ENCODE measurements at regions not wholly inside any gene's neighbourhood (a gene's known extent, or its start where the extent isn't known, plus 50 kb on each side); places are given as distances from the start of the nearest gene placed in this dataset.
"Not testable (repeated sequence)": the region's sequence is repeated elsewhere in the genome, so short reads cannot be mapped to it uniquely, and the experiment has no call there.

- no peak overlapping the region for H2AFZ ChIP-seq (ENCODE audit: control insufficient read depth, low read length)
- FAIRE-seq (no peak), DNase-seq (ENCODE audit: low read depth, low spot score) (no peak)
- no peaks in the 10 kb centered on the region for H4K20me1 ChIP-seq (ENCODE audit: control insufficient read depth, extremely low read depth, insufficient read depth, low read length)
- H3K9me3 ChIP-seq (ENCODE audit: control insufficient read depth, low read depth, low read length) = no peaks in the 10 kb centered on the region
- H3K36me3 ChIP-seq (ENCODE audit: control insufficient read depth in 2 of 2, extremely low read depth in 1 of 2, insufficient read depth in 2 of 2, low read length in 2 of 2) = no peaks in the 10 kb centered on the region
- H3K4me2 ChIP-seq (ENCODE audit: control insufficient read depth, extremely low read depth, insufficient read depth, low read depth, low read length) = no peak overlapping the region
- H3K79me2 ChIP-seq (ENCODE audit: control insufficient read depth, insufficient read depth, low read length) = no peaks in the 10 kb centered on the region
- no peak overlapping the region for H3K9ac ChIP-seq (ENCODE audit: control insufficient read depth, extremely low read depth, insufficient read depth, low read length)
- no peak overlapping the region for H3K27ac ChIP-seq (ENCODE audit: control insufficient read depth, insufficient read depth, low read length)
- no peaks in the 10 kb centered on the region for H3K4me1 ChIP-seq (ENCODE audit: control insufficient read depth, extremely low read depth, insufficient read depth, low read length)
- no peak overlapping the region for H3K4me3 ChIP-seq (ENCODE audit: control insufficient read depth in 2 of 3, extremely low read depth in 1 of 3, insufficient read depth in 2 of 3, low read depth in 1 of 3, low read length in 3 of 3)
- dilution Hi-C loops (cut with MboI; ENCODE audit: extremely low pct_ligation_motif_present, low sequenced_read_pairs) = no loop called here
- no peak for TF ChIP-seq EZH2 (IDR thresholded peaks at IDR 0.05; ENCODE audit: low read length)
- no peak for TF ChIP-seq CTCF (optimal IDR thresholded peaks at IDR 0.05 in 1 of 3, IDR thresholded peaks at IDR 0.05 in 1 of 3, conservative IDR thresholded peaks at IDR 0.05 in 1 of 3; ENCODE audit: extremely low read depth in 1 of 3, insufficient read depth in 2 of 3, low read length in 3 of 3)
- H3K27me3 ChIP-seq (ENCODE audit: control insufficient read depth, extremely low read depth, insufficient read depth, low read length) = no peaks in the 10 kb centered on the region
- no peaks in the 10 kb centered on the region for H3K9me1 ChIP-seq (ENCODE audit: control insufficient read depth, extremely low read depth, insufficient read depth, low read length)
These were observed 161.1 kb downstream of the PHF8 start for GRCh38 chrX:53883196-53883595.

GRCh38 chrX:53882331-53882730, 161.9 kb downstream of the PHF8 start:
- Histone ChIP-seq H3K27me3 (ENCODE audit: control insufficient read depth, extremely low read depth, insufficient read depth, low read length) (no peaks in the 10 kb centered on the region), H2AFZ (ENCODE audit: control insufficient read depth, low read length) (no peak overlapping the region), H3K36me3 (ENCODE audit: control insufficient read depth in 2 of 2, extremely low read depth in 1 of 2, insufficient read depth in 2 of 2, low read length in 2 of 2) (no peaks in the 10 kb centered on the region), H3K27ac (ENCODE audit: control insufficient read depth, insufficient read depth, low read length) (no peak overlapping the region), H3K4me1 (ENCODE audit: control insufficient read depth, extremely low read depth, insufficient read depth, low read length) (no peaks in the 10 kb centered on the region), H3K9me1 (ENCODE audit: control insufficient read depth, extremely low read depth, insufficient read depth, low read length) (no peaks in the 10 kb centered on the region), H3K9me3 (ENCODE audit: control insufficient read depth, low read depth, low read length) (no peaks in the 10 kb centered on the region), H3K4me3 (ENCODE audit: control insufficient read depth in 2 of 3, extremely low read depth in 1 of 3, insufficient read depth in 2 of 3, low read depth in 1 of 3, low read length in 3 of 3) (no peak overlapping the region), H3K79me2 (ENCODE audit: control insufficient read depth, insufficient read depth, low read length) (no peaks in the 10 kb centered on the region), H3K4me2 (ENCODE audit: control insufficient read depth, extremely low read depth, insufficient read depth, low read depth, low read length) (no peak overlapping the region), H4K20me1 (ENCODE audit: control insufficient read depth, extremely low read depth, insufficient read depth, low read length) (no peaks in the 10 kb centered on the region), H3K9ac (ENCODE audit: control insufficient read depth, extremely low read depth, insufficient read depth, low read length) (no peak overlapping the region)
- TF ChIP-seq CTCF (optimal IDR thresholded peaks at IDR 0.05 in 1 of 3, IDR thresholded peaks at IDR 0.05 in 1 of 3, conservative IDR thresholded peaks at IDR 0.05 in 1 of 3; ENCODE audit: extremely low read depth in 1 of 3, insufficient read depth in 2 of 3, low read length in 3 of 3) (no peak), EZH2 (IDR thresholded peaks at IDR 0.05; ENCODE audit: low read length) (no peak)
- DNase-seq (ENCODE audit: low read depth, low spot score) = no peak
- dilution Hi-C loops (cut with MboI; ENCODE audit: extremely low pct_ligation_motif_present, low sequenced_read_pairs) = no loop called here
- no peak for FAIRE-seq

- H3K79me2 ChIP-seq (ENCODE audit: control insufficient read depth, insufficient read depth, low read length); dilution Hi-C loops (cut with MboI; ENCODE audit: extremely low pct_ligation_motif_present, low sequenced_read_pairs); H3K27me3 ChIP-seq (ENCODE audit: control insufficient read depth, extremely low read depth, insufficient read depth, low read length); DNase-seq (ENCODE audit: low read depth, low spot score); H3K9me1 ChIP-seq (ENCODE audit: control insufficient read depth, extremely low read depth, insufficient read depth, low read length); H3K4me3 ChIP-seq (ENCODE audit: control insufficient read depth in 2 of 3, extremely low read depth in 1 of 3, insufficient read depth in 2 of 3, low read depth in 1 of 3, low read length in 3 of 3); H3K4me2 ChIP-seq (ENCODE audit: control insufficient read depth, extremely low read depth, insufficient read depth, low read depth, low read length); H2AFZ ChIP-seq (ENCODE audit: control insufficient read depth, low read length); H4K20me1 ChIP-seq (ENCODE audit: control insufficient read depth, extremely low read depth, insufficient read depth, low read length); H3K36me3 ChIP-seq (ENCODE audit: control insufficient read depth in 2 of 2, extremely low read depth in 1 of 2, insufficient read depth in 2 of 2, low read length in 2 of 2); FAIRE-seq; H3K9ac ChIP-seq (ENCODE audit: control insufficient read depth, extremely low read depth, insufficient read depth, low read length); H3K4me1 ChIP-seq (ENCODE audit: control insufficient read depth, extremely low read depth, insufficient read depth, low read length); H3K9me3 ChIP-seq (ENCODE audit: control insufficient read depth, low read depth, low read length); H3K27ac ChIP-seq (ENCODE audit: control insufficient read depth, insufficient read depth, low read length): not testable (repeated sequence)
These were observed 163.5 kb downstream of the PHF8 start for GRCh38 chrX:53880786-53881185.

Measured in keratinocyte (primary cell).